ENCODE measurements at regions not wholly inside any gene's neighbourhood (a gene's known extent, or its start where the extent isn't known, plus 50 kb on each side); places are given as distances from the start of the nearest gene placed in this dataset.
"Not testable (repeated sequence)": the region's sequence is repeated elsewhere in the genome, so short reads cannot be mapped to it uniquely, and the experiment has no call there.

- DNase-seq (ENCODE audit: low spot score), result no peak
Observed at GRCh38 chr7:63045575-63045974, 953.1 kb upstream of the ZNF722 start.

GRCh38 chr7:63046612-63047011 is 952.0 kb upstream of the ZNF722 start:
- DNase-seq (ENCODE audit: low spot score), result no peak

- no peak for DNase-seq (ENCODE audit: low spot score)
Observed at GRCh38 chr7:63047061-63047460, 951.6 kb upstream of the ZNF722 start.

DNA sequence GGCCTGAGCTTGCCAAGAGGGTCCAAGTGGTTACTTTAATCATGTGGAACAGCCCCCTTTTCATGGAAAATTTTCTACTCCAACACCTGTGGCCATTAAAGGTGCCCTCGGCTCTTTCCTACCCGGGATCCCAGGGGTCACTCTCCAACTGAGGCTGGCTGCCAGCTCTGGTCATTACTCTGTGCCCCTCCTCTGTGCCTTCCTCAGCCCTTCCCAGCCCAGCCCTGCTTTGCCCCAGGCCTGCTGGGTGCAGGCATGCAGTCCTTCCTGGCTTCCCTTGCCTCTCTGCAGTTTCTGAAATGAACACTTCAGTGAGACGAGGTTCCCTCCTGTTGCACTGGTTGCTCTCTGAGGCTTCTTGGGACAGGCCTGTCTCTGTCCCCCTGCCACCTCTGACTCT is 951.1 kb upstream of the ZNF722 start:
- no peak for DNase-seq (ENCODE audit: low spot score)

DNA sequence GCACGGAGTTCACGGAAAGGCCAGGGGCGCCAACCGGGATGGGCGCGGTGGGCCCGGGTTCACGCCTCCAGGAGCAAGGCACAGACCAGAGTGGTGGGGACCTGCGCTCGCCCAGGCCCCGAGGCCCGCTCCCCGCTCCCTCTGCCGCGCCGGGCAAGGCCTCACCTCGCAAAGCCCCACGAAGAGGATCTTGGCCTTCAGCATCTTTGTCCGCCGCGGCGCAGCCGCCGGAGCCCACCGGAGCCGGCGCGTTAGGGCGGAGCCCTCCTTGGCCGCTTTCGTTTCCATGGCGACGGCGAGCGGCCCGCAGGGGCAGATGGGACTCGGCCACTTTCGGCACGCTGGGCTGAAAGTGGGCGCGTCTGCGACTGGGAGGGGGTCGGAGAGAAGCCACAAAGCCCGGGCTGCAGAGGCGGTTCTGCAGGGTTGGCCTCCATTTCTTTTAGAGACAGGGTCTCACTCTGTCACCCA is 944.4 kb upstream of the ZNF722 start:
- no peak for DNase-seq (ENCODE audit: low spot score)

- no peak for DNase-seq (ENCODE audit: low spot score)
Observed at GRCh38 chr7:63057265-63057664, 941.4 kb upstream of the ZNF722 start.

- DNase-seq (ENCODE audit: low spot score), result not testable (repeated sequence)
Observed at GRCh38 chr7:63060701-63061100, 937.9 kb upstream of the ZNF722 start.

GRCh38 chr7:63065684-63066083 is 933.0 kb upstream of the ZNF722 start:
- no peak for DNase-seq (ENCODE audit: low spot score)

DNA sequence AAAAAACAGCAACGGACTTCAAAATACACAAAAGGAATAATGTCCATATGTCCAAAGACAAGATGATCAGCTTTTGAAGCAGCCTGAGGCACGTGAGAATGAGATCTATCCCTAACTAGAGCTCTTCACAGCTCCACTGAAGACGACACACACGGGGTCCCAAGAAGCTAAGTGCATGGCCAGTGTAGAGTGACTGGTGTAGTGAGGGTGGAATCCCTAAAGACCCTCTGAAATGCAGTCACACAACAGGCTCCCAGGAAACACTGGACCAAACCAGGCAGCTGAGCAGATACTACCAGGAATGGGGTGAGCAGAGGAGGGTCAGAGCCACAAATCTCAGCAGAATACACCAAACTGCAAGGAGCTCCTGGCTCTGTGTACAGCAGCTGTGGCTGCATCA is 932.4 kb upstream of the ZNF722 start:
- not testable (repeated sequence) for DNase-seq (ENCODE audit: low spot score)

GRCh38 chr7:63067897-63068585 is 930.6 kb upstream of the ZNF722 start:
- DNase-seq (ENCODE audit: low spot score), result peak; percentile 3

DNA sequence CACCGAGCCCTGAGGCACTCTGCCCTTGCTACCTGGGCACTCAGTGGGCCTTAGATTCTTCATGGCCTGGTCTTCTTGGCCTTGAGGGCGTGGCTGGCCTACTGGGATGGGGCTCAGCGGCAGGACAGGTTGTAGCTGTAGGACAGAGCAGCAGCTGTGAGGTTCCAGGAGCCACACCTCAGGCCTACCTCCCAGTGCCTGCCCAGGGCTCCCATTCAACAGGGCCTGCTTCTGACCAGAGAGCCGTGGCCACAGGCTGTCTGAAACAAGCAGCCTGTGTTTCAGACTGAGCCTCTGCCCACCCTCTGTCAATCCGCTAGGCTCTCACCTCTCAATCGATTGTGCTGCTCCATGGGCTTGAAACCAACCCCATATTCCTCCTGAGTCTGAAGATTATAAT is 928.0 kb upstream of the ZNF722 start:
- DNase-seq (ENCODE audit: low spot score), result no peak

DNA sequence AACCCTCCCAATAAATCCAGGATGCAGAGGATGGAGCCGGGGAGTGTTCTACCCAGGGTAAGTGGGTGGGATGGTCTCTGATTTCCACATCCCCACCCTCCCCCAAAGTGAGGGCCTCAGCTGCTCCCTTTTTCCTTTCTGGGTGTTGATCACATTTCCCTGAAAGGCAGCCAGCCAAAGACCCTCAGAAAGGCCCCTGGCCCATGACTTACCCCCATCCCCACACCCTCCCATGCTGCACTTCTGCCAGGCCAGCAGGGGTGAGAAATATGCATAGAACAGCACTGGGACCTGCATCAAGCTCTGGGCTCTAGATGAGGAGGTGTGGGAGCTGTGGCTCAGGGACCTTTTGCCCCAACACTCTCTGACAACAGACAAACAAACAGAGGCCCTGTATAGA is 927.3 kb upstream of the ZNF722 start:
- DNase-seq (ENCODE audit: low spot score), result no peak

GRCh38 chr7:63071920-63072319 is 926.7 kb upstream of the ZNF722 start:
- no peak for DNase-seq (ENCODE audit: low spot score)

DNA sequence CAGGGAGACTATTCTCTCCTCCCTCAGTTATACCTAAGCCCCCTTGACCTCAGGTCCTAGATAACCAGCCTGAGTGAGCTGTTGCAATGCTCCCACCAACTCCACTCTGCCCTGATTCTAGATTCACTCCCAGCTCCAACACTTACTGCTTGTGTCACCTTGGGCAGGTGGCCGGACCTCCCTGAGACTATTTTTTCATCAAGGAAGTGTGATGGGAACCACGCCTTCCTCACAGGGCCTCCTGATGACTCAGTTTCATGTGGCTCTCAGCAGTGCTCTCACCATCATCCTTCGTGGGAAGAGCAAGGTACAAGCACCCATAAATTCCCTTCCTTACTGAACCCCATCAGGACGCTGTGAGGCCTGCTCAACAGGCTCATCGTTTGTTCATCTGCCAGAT is 925.8 kb upstream of the ZNF722 start:
- no peak for DNase-seq (ENCODE audit: low spot score)

DNA sequence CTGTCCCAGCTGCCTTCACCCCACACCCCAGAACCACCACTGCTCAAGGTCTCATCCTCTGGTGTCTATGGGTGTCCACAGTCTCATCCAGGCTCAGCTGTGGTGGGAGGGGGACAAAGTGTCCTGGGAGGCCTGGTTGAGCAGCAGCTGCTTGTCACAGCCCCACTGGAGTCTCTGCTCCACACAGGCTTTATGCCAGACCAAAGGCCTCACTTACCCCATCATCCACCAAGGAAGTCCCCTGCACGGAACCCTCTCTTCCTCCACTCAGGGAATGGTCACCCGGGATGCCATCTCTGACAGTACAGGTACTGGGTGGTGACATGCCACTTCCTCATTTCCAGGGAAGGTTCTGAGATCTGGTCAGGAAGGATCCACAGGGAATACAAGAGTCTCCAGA is 925.4 kb upstream of the ZNF722 start:
- no peak for DNase-seq (ENCODE audit: low spot score)

- DNase-seq (ENCODE audit: low spot score), result no peak
Observed at GRCh38 chr7:63073736-63074135, 924.9 kb upstream of the ZNF722 start.

DNA sequence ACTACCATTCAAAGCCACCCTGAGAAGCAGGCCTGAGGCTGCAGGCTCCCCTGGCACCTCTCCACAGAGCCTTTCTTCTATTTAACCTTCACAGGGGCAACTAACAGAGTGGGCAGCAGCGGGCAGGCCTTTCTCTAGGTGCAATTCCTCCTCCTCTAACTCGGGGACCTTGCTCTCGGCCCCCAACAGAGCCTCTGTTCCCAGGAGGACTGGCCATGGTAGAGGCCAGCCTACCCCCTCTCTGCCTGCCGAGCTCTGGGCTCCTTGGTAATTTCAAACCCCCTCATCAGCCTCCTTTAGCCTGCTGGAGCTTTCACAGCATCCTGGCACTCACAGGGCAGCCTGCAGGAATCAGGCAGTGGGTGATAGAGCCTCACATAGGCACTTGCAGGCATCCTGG is 920.8 kb upstream of the ZNF722 start:
- DNase-seq (ENCODE audit: low spot score), result no peak

DNA sequence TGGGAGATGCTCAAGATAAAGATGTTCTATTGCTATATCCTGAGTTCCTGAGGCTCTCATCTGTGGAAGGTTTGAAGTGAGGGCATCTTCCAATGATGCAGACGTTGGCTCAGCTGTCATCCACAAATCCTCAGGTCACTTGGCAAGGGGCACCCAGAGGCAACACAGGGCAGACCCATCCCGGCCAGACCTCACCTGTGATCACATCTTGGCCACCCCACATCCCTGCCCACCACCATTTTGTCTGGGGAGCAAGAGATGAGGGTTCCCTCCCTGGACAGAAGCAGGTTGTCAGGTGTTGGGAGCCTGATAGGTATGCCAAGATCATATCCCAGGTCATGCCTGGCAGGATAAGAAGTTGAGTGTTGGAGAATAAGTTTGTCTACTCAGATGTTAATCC is 918.2 kb upstream of the ZNF722 start:
- DNase-seq (ENCODE audit: low spot score), result no peak

GRCh38 chr7:63080831-63081230 is 917.8 kb upstream of the ZNF722 start:
- DNase-seq (ENCODE audit: low spot score), result no peak

GRCh38 chr7:63087575-63088190 is 911.0 kb upstream of the ZNF722 start:
- no peak for DNase-seq (ENCODE audit: low spot score)

DNA sequence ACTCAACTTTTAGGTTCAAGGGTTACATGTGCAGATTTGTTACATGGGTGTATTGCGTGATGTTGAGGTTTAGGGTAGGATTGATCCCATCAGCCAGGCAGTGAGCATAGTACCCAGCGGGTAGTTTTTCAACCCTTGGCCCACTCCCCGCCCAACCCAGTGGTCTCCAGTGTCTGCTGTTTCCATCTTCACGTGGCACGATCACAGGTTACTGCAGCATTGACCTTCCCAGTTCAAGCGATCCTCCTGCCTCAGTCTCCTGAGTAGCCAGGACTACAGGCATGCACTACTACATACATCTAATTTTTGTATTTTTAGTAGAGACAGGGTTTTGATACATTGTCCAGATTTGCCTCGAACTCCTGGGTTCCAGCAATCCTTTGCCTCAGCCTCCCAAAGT is 905.7 kb upstream of the ZNF722 start:
- DNase-seq (ENCODE audit: low spot score), result no peak

DNA sequence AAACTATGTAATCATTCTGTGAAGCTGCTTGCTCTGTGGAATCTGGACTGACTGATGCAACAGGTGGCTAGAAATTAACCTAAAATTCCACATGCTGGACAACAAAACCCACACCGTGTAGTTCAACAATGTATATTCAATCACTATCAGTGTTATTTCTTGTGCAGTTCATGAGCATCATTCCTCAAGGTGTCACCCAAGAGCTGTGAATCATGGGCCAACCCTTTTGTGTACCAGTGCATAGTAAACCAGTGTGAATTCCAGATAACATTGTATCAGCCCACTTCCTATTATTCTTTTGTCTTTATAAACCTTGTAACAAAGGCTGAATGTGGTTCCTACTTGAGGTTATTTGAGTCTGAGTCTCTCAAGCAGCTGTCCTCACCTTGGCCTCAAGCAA is 905.2 kb upstream of the ZNF722 start:
- DNase-seq (ENCODE audit: low spot score), result no peak

DNA sequence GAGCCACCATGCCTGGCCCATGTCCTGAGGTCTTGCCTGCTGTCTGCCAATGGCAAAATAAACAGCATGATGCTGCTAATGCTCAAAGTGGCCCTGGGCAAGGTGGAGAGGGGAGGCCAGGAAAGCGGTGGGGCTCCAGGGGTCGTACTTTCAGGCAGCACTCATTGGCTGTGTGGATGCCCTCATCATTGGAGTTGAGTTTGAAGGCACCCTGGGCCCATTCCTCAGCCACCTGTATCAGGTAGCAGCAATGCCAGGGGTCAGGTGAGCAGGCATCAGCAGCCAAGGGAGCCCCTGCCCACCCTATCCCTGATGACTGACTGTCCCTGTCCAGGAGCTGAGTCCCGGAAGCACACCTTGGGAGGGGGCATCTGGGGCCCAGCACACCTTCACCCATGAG is 902.5 kb upstream of the ZNF722 start:
- DNase-seq (ENCODE audit: low spot score), result no peak

GRCh38 chr7:63104666-63105065 is 894.0 kb upstream of the ZNF722 start:
- no peak for DNase-seq (ENCODE audit: low spot score)
